GM19035 (cell line): ENCODE measurements at regions not wholly inside any gene's neighbourhood (a gene's known extent, or its start where the extent isn't known, plus 50 kb on each side); places are given as distances from the start of the nearest gene placed in this dataset.

Source experiments
- ATAC-seq: cut with Tn5 transposase; IDR thresholded peaks from one replicate; pipeline ENCODE4 v1.9.1; 2021; ENCODE audit not compliant: unreplicated experiment

DNA sequence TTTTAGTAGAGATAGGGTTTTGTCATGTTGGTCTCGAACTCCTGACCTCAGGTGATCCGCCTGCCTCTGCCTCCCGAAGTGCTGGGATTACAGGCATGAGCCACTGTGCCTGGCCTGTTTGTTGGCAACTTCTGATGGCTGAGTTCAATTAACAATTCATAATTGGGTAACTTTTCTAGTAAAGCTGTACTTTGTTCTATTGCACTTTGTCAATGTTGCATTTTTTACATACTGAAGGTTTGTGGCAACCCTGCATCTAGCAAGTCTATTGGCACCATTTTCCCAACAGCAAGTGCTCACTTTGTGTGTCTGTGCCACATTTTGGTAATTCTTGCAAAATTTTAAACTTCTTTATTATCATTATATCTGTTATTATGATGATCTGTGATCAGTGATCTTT, 64.5 kb upstream of the USP24 start:
- ATAC-seq, result no peak

DNA sequence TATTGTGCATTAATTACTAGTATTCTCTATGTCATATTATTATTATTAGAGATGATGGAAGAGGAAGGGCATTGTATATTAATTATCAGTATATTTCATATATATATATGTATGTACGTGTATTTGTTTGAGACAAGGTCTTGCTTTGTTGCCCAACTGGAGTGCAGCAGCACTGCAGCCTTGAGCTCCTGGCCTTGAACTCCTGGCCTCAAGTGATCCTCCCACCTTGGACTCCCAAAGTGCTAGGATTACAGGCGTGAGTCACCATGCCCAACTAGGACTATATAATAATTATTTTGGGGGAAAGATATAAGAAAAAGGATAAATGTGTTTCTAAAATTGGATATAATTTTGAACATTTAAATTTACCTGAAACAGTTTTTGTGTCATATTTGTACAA, 63.2 kb upstream of the USP24 start:
- no peak for ATAC-seq

GRCh38 chr1:55277377-55278130, 62.4 kb upstream of the USP24 start:
- peak; percentile 93 for ATAC-seq

- ATAC-seq, result no peak
These were observed 61.7 kb upstream of the USP24 start for GRCh38 chr1:55276671-55277376.

GRCh38 chr1:55275941-55276341, 60.8 kb upstream of the USP24 start:
- ATAC-seq, result no peak

GRCh38 chr1:55275151-55275748, 60.1 kb upstream of the USP24 start:
- no peak for ATAC-seq

DNA sequence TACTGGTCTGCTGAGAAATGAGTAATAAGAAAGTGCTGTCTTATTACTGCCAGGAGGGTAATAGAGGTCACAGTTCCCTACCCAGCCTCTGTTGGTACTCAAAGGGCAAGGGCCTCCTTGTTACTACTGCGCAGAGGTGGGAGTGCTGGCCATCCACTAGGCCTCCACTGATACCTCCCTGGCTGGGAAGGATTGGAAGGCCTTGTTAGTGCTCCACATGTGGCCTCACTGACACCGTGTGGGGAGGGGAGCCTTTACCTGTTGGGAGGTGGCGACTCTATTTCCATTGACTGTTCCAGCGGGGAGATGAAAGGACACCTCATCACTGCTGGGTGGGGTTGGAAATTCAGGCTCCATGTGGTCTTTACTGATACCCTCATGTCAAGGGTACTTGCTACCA, 57.8 kb upstream of the USP24 start:
- ATAC-seq, result no peak
